DMS114 treated with DMSO at 0.1 percent for 48 hours (cell line): ENCODE measurements at regions not wholly inside any gene's neighbourhood (a gene's known extent, or its start where the extent isn't known, plus 50 kb on each side); places are given as distances from the start of the nearest gene placed in this dataset.

Experiments used
- DNase-seq: peaks from one replicate; lab custom pipeline; 2025; ENCODE audit not compliant: unreplicated experiment; lab: John Stamatoyannopoulos, UW

GRCh38 chr12:94722664-94723063 lies 72.3 kb upstream of the TMCC3 start:
- DNase-seq: no peak

GRCh38 chr12:94721173-94721572 lies 70.8 kb upstream of the TMCC3 start:
- DNase-seq: no peak

GRCh38 chr12:94718114-94718513 lies 67.8 kb upstream of the TMCC3 start:
- no peak for DNase-seq

- no peak for DNase-seq
Measured at GRCh38 chr12:94717656-94718055, 67.3 kb upstream of the TMCC3 start.

- no peak for DNase-seq
Measured at GRCh38 chr12:94717108-94717507, 66.8 kb upstream of the TMCC3 start.

GRCh38 chr12:94716339-94716738 lies 66.0 kb upstream of the TMCC3 start:
- DNase-seq: no peak

GRCh38 chr12:94714378-94715114 lies 64.2 kb upstream of the TMCC3 start:
- no peak for DNase-seq

GRCh38 chr12:94712815-94713515 lies 62.6 kb upstream of the TMCC3 start:
- no peak for DNase-seq

- no peak for DNase-seq
Measured at GRCh38 chr12:94710933-94711332, 60.6 kb upstream of the TMCC3 start.

GRCh38 chr12:94707892-94708291 lies 57.5 kb upstream of the TMCC3 start:
- DNase-seq: no peak

- DNase-seq: no peak
Measured at GRCh38 chr12:94707036-94707435, 56.7 kb upstream of the TMCC3 start.

GRCh38 chr12:94706250-94706661 lies 55.9 kb upstream of the TMCC3 start:
- DNase-seq: no peak

GRCh38 chr12:94705676-94706075 lies 55.3 kb upstream of the TMCC3 start:
- no peak for DNase-seq

GRCh38 chr12:94704452-94705306 lies 54.3 kb upstream of the TMCC3 start:
- DNase-seq: no peak

GRCh38 chr12:94702696-94703095 lies 52.3 kb upstream of the TMCC3 start:
- DNase-seq: no peak

- no peak for DNase-seq
Measured at GRCh38 chr12:94701711-94702110, 51.4 kb upstream of the TMCC3 start.

GRCh38 chr12:94700662-94701061 lies 50.3 kb upstream of the TMCC3 start:
- DNase-seq: no peak
